ENCODE measurements at regions not wholly inside any gene's neighbourhood (a gene's known extent, or its start where the extent isn't known, plus 50 kb on each side); places are given as distances from the start of the nearest gene placed in this dataset.

DNA sequence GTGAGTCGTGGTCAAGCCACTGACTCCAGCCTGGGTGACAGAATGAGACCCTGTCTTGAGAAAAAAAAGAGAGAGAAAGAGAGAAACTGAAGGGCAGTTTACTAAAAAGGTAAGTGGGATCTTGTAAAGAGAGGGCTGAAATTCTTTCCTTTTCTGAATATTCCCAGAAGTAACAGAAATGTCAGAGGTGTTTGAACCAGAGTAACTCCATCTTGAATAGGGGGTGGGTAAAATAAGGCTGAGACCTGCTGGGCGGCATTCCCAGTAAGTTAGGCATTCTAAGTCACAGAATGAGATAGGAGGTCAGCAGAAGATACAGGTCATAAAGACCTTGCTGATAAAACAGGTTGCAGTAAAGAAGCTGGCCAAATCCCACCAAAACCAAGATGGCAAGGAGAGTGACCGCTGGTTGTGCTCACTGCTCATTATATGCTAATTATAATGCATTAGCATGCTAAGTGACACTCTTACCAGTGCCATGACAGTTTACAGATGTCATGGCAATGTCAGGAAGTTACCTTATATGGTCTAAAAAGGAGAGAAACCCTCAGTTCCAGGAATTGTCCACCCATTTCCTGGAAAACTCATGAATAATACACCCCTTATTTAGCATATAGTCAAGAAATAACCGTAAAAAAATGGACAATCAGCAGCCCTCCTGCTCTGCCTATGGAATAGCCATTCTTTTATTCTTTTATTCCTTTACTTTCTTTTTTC lies 1334.3 kb upstream of the ZEB2 start:
- no peaks in the 10 kb centered on the region for H3K4me1 ChIP-seq
- H3K27me3 ChIP-seq (ENCODE audit: insufficient read depth in 3 of 3, low read length in 2 of 3): no peaks in the 10 kb centered on the region
- WGBS, 3 donors: 90 to 95% (median 93%) methylated on average over 4 of the region's 4 CpGs
- TF ChIP-seq, protein P1, sequence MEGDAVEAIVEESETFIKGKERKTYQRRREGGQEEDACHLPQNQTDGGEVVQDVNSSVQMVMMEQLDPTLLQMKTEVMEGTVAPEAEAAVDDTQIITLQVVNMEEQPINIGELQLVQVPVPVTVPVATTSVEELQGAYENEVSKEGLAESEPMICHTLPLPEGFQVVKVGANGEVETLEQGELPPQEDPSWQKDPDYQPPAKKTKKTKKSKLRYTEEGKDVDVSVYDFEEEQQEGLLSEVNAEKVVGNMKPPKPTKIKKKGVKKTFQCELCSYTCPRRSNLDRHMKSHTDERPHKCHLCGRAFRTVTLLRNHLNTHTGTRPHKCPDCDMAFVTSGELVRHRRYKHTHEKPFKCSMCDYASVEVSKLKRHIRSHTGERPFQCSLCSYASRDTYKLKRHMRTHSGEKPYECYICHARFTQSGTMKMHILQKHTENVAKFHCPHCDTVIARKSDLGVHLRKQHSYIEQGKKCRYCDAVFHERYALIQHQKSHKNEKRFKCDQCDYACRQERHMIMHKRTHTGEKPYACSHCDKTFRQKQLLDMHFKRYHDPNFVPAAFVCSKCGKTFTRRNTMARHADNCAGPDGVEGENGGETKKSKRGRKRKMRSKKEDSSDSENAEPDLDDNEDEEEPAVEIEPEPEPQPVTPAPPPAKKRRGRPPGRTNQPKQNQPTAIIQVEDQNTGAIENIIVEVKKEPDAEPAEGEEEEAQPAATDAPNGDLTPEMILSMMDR (IDR thresholded peaks at IDR 0.05): no peak
- DNase-seq: no peak
- H3K4me3 ChIP-seq: no peak overlapping the region
- H3K9me3 ChIP-seq: no peaks in the 10 kb centered on the region
- intact Hi-C loops (cut with DNase I): no loop called here
- no peak overlapping the region for H3K27ac ChIP-seq
- ATAC-seq: no peak
- H3K36me3 ChIP-seq (ENCODE audit: insufficient read depth in 1 of 2, low read depth in 1 of 2): no peaks in the 10 kb centered on the region

- no peaks in the 10 kb centered on the region for H3K36me3 ChIP-seq (ENCODE audit: insufficient read depth in 1 of 2, low read depth in 1 of 2)
- no peaks in the 10 kb centered on the region for H3K27me3 ChIP-seq (ENCODE audit: insufficient read depth in 3 of 3, low read length in 2 of 3)
- DNase-seq: no peak
- intact Hi-C loops (cut with DNase I): no loop called here
- H3K9me3 ChIP-seq: no peaks in the 10 kb centered on the region
- no peak for ATAC-seq
- WGBS, 3 donors: 88 to 91% (median 89%) methylated on average over 2 of the region's 2 CpGs
- H3K4me3 ChIP-seq: no peak overlapping the region
- H3K4me1 ChIP-seq: no peaks in the 10 kb centered on the region
- TF ChIP-seq, protein P1 (IDR thresholded peaks at IDR 0.05): no peak
- no peak overlapping the region for H3K27ac ChIP-seq
Observed at GRCh38 chr2:145851730-145852129, 1331.8 kb upstream of the ZEB2 start.

DNA sequence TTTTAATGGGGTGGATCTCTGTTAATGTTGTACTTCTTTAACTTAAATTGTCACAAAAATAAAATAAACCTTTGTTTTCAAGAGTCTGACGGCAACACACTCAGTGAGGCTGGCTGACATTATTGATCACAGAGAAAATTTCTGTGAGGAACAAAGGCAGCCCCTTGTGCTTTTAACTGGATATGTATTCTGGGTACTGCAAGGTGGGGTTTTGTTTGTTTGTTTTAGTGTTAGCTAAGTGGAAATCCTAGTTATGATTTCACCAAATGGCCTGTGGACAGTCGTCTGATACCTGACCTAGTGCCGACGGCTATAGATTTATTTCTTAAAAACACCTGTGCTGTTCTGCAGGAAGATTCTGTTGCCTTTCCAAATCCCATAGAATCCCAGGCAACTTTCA lies 1329.5 kb upstream of the ZEB2 start:
- TF ChIP-seq, protein P1 (IDR thresholded peaks at IDR 0.05): no peak
- intact Hi-C loops (cut with DNase I): no loop called here
- WGBS, 3 donors: 85 to 87% (median 86%) methylated on average over 4 of the region's 4 CpGs

GRCh38 chr2:145846982-145847381 lies 1327.1 kb upstream of the ZEB2 start:
- DNase-seq (no peak), ATAC-seq (no peak)
- Histone ChIP-seq H3K4me1 (no peaks in the 10 kb centered on the region), H3K36me3 (ENCODE audit: insufficient read depth in 1 of 2, low read depth in 1 of 2) (no peaks in the 10 kb centered on the region), H3K27me3 (ENCODE audit: insufficient read depth in 3 of 3, low read length in 2 of 3) (no peaks in the 10 kb centered on the region), H3K27ac (no peak overlapping the region), H3K9me3 (no peaks in the 10 kb centered on the region), H3K4me3 (no peak overlapping the region)
- 21 to 28% (median 26%) methylated on average over 4 of the region's 4 CpGs for WGBS, 3 donors
- intact Hi-C loops (cut with DNase I): no loop called here
- TF ChIP-seq, protein P1 (IDR thresholded peaks at IDR 0.05): no peak

More for the DNA sequence above, 1329.5 kb upstream of the ZEB2 start:
- H3K4me1 ChIP-seq: no peaks in the 10 kb centered on the region
- no peaks in the 10 kb centered on the region for H3K27me3 ChIP-seq (ENCODE audit: insufficient read depth in 3 of 3, low read length in 2 of 3)
- DNase-seq: no peak
- no peak overlapping the region for H3K27ac ChIP-seq
- no peaks in the 10 kb centered on the region for H3K36me3 ChIP-seq (ENCODE audit: insufficient read depth in 1 of 2, low read depth in 1 of 2)
- no peak for ATAC-seq
- no peak overlapping the region for H3K4me3 ChIP-seq
- no peaks in the 10 kb centered on the region for H3K9me3 ChIP-seq

DNA sequence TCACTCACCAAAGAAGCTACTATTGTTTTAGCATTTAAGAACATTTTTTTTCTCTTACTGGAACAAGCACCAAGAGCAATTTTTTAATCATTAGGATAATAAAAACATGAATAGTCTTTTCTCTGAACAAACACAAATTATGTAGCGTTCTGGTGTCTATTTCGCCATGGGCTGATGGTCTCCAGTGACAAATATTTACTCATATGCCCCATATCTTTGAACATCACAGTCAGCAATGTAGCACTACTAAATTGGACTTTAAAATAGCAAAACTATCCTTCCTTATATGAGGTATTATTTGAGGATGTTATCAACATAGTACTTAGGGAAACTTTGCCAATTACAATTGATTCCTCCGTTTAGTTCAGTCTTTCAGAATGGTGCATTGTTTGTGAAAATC lies 1326.0 kb upstream of the ZEB2 start:
- Histone ChIP-seq H3K4me3 (no peak overlapping the region), H3K27me3 (ENCODE audit: insufficient read depth in 3 of 3, low read length in 2 of 3) (no peaks in the 10 kb centered on the region), H3K36me3 (ENCODE audit: insufficient read depth in 1 of 2, low read depth in 1 of 2) (no peaks in the 10 kb centered on the region), H3K4me1 (no peaks in the 10 kb centered on the region), H3K9me3 (no peaks in the 10 kb centered on the region), H3K27ac (no peak overlapping the region)
- 82 to 85% (median 83%) methylated on average over 3 of the region's 3 CpGs for WGBS, 3 donors
- intact Hi-C loops (cut with DNase I): no loop called here
- TF ChIP-seq, protein P1 (IDR thresholded peaks at IDR 0.05): no peak
- ATAC-seq (no peak), DNase-seq (no peak)

Measured in psoas muscle (tissue), 7 donors.